ENCODE measurements at regions not wholly inside any gene's neighbourhood (a gene's known extent, or its start where the extent isn't known, plus 50 kb on each side); places are given as distances from the start of the nearest gene placed in this dataset.

- TF ChIP-seq CTCF (IDR thresholded peaks at IDR 0.05; ENCODE audit: low read depth, low read length): no peak
- no peak for TF ChIP-seq POLR2A (IDR thresholded peaks at IDR 0.05; ENCODE audit: extremely low read depth, insufficient read length)
- no peak for TF ChIP-seq MAX (IDR thresholded peaks at IDR 0.05; ENCODE audit: low read depth, low read length)
Observed at GRCh38 chr5:38032149-38032548, 192.3 kb upstream of the GDNF start.
